Endothelial cell of umbilical vein (primary cell): ENCODE measurements at regions not wholly inside any gene's neighbourhood (a gene's known extent, or its start where the extent isn't known, plus 50 kb on each side); places are given as distances from the start of the nearest gene placed in this dataset.

ENCODE experiments used
- BruUV-seq: library from RNA; stranded (reverse); fragments of 400-500 nt; replicated peaks from 2 replicates; lab custom pipeline; 2021; lab: Mats Ljungman, UMichigan
- CTCF ChIA-PET: fragments of 300-600, 350-600 bp; sonication (Branson Sonifier 250); formaldehyde crosslinking; loops from one replicate; lab custom pipeline; 2021; ENCODE audit warnings: antibody characterized with exemption, inconsistent platforms; lab: Charles Lee
- POLR2A ChIA-PET: fragments of 300-600, 350-600 bp; sonication (Branson Sonifier 250); formaldehyde crosslinking; loops from one replicate; lab custom pipeline; 2021; ENCODE audit warnings: antibody characterized with exemption, inconsistent platforms; lab: Charles Lee
- DNase-seq: peaks from one replicate; pipeline ENCODE4 v3.0.0-alpha.2; 2011; ENCODE audit warnings: low read depth, low spot score
- FAIRE-seq: peaks from 2 replicates; lab custom pipeline; 2011; peaks lifted over from hg19 to GRCh38; lab: Jason Lieb, UNC
- H2AFZ ChIP-seq: 2 replicates; pipeline ENCODE4 v1.6.0; 2012; ENCODE audit warnings: low read depth, low read length, control low read depth, inconsistent platforms
- H3K27ac ChIP-seq: 2 replicates; pipeline ENCODE4 v1.5.1; 2011; ENCODE audit warnings: low read depth, mild to moderate bottlenecking, control low read depth, low read length, moderate library complexity; ENCODE audit not compliant: insufficient read depth
- H3K27me3 ChIP-seq, 2 experiments: 2 replicates each; pipeline versions ENCODE4 v1.6.0 to v1.6.1; 2011; ENCODE audit warnings: low read length in 2 of 2, mixed read lengths in 1 of 2; ENCODE audit not compliant: control insufficient read depth in 2 of 2, insufficient read depth in 2 of 2
- H3K36me3 ChIP-seq, 2 experiments: 2 replicates in 1 of 2; 3 replicates in 1 of 2; pipeline ENCODE4 v1.5.1; 2011; ENCODE audit warnings: low read length in 2 of 2, mild to moderate bottlenecking in 1 of 2, moderate library complexity in 1 of 2; ENCODE audit not compliant: control insufficient read depth in 2 of 2, insufficient read depth in 2 of 2; ENCODE audit errors: extremely low read depth in 1 of 2
- H3K4me1 ChIP-seq: 3 replicates; pipeline ENCODE4 v1.5.1; 2011; ENCODE audit warnings: mild to moderate bottlenecking, low read length; ENCODE audit not compliant: control insufficient read depth, insufficient read depth; ENCODE audit errors: extremely low read depth
- H3K4me2 ChIP-seq: 2 replicates; pipeline ENCODE4 v1.6.1; 2011; ENCODE audit warnings: low read length, control low read depth, mixed read lengths; ENCODE audit not compliant: insufficient read depth
- H3K4me3 ChIP-seq, 3 experiments: fragments of 200-600 bp in 1 of 3; sonication (generic), shearing (Covaris generic) in 1 of 3; replicated peaks in 1 of 3; 2 replicates each; pipeline ENCODE4 v1.5.1; 2011 to 2016; ENCODE audit warnings: control low read depth in 3 of 3, low read length in 3 of 3, mild to moderate bottlenecking in 2 of 3, inconsistent platforms in 1 of 3, low read depth in 1 of 3, moderate library complexity in 1 of 3; ENCODE audit not compliant: insufficient read depth in 1 of 3
- H3K79me2 ChIP-seq: 2 replicates; pipeline ENCODE4 v1.6.0; 2012; ENCODE audit warnings: low read length, inconsistent platforms; ENCODE audit not compliant: control insufficient read depth, insufficient read depth
- H3K9ac ChIP-seq: replicated peaks from 2 replicates; pipeline ENCODE3; 2011; ENCODE audit warnings: low read length, control low read depth; ENCODE audit not compliant: insufficient read depth; ENCODE audit errors: extremely low read depth
- H3K9me1 ChIP-seq: replicated peaks from 3 replicates; pipeline ENCODE4 v1.6.0; 2011; ENCODE audit warnings: mild to moderate bottlenecking, low read length; ENCODE audit not compliant: control insufficient read depth, insufficient read depth; ENCODE audit errors: extremely low read depth
- H3K9me3 ChIP-seq: replicated peaks from 2 replicates; pipeline ENCODE4 v1.5.1; 2012; ENCODE audit warnings: low read length, inconsistent platforms; ENCODE audit not compliant: control insufficient read depth, insufficient read depth
- H4K20me1 ChIP-seq: replicated peaks from 2 replicates; pipeline ENCODE3; 2011; ENCODE audit warnings: mild to moderate bottlenecking, low read length; ENCODE audit not compliant: control insufficient read depth, insufficient read depth; ENCODE audit errors: extremely low read depth
- CTCF ChIP-seq, 2 donors: IDR thresholded peaks; 1 replicate in 1 of 2; 2 replicates in 1 of 2; pipeline ENCODE4 v1.5.1; 2011; ENCODE audit warnings: low read length in 2 of 2, mild to moderate bottlenecking in 2 of 2, moderate library complexity in 2 of 2, control low read depth in 1 of 2, inconsistent platforms in 1 of 2, low read depth in 1 of 2; ENCODE audit not compliant: insufficient read depth in 1 of 2; ENCODE audit errors: extremely low read depth in 1 of 2
- EZH2 ChIP-seq: IDR thresholded peaks from 2 replicates; pipeline ENCODE4 v1.6.1; 2012; ENCODE audit warnings: borderline replicate concordance, low read depth, mild to moderate bottlenecking, moderate library complexity, low read length, inconsistent platforms; ENCODE audit not compliant: severe bottlenecking
- FOS ChIP-seq: IDR thresholded peaks from 2 replicates; pipeline ENCODE4 v1.6.1; 2011; ENCODE audit warnings: mild to moderate bottlenecking, low read length, moderate library complexity, borderline replicate concordance; ENCODE audit not compliant: insufficient read depth
- GATA2 ChIP-seq: IDR thresholded peaks from 2 replicates; pipeline ENCODE4 v1.7.0; 2011; ENCODE audit warnings: low read depth, mild to moderate bottlenecking, moderate library complexity, mixed read lengths, low read length; ENCODE audit not compliant: insufficient read length, insufficient read depth
- JUN ChIP-seq: IDR thresholded peaks from 2 replicates; pipeline ENCODE4 v1.6.1; 2011; ENCODE audit warnings: borderline replicate concordance, low read depth; ENCODE audit not compliant: insufficient read length, insufficient read depth
- MYC ChIP-seq: IDR thresholded peaks from one replicate; pipeline ENCODE4 v1.6.1; 2011; ENCODE audit warnings: mild to moderate bottlenecking, low read depth, low read length
- POLR2A ChIP-seq: IDR thresholded peaks from 2 replicates; pipeline ENCODE4 v1.6.1; 2012; ENCODE audit warnings: low read depth, mild to moderate bottlenecking, control low read depth, low read length
- POLR2AphosphoS5 ChIP-seq: IDR thresholded peaks from 2 replicates; pipeline ENCODE4 v1.6.1; 2012; ENCODE audit warnings: low read depth, mild to moderate bottlenecking, control low read depth, low read length, moderate library complexity; ENCODE audit not compliant: insufficient read depth
- dilution Hi-C: fragments of 300-500 bp; cut with MboI; formaldehyde crosslinking; loops from one replicate; pipeline ENCODE4 v1.15.0; 2019; ENCODE audit warnings: low sequenced_read_pairs; ENCODE audit not compliant: extremely low pct_ligation_motif_present
- intact Hi-C: fragments of 100-400 bp; cut with micrococcal nuclease; formaldehyde crosslinking; loops from one replicate; pipeline ENCODE4 v1.10.0; 2022
- TF ChIP-seq, protein P1 (sequence below): IDR thresholded peaks from 2 replicates; pipeline ENCODE4 v1.6.1; 2011; ENCODE audit not compliant: insufficient read depth, insufficient read length

DNA sequence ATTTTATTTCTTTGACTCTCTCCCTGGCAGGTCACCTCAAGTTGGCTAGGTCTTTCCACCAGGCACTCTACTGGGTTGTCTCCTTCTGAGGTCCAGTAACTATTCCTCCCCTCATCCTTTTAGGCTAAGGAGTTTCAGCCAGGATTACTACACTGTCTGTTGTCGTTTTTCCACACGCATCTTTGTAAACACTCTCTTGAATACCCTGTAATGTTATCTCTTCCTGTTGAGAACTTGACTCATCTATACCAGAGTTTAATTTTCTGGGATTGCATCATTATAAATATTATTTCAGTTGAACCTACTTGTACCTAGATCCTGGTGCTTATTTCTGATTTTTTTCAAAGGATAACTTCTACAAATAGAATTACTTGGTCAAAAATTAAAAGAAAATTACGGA lies 138.3 kb downstream of the SQOR start:
- CTCF ChIA-PET, result no interaction called here
- intact Hi-C loops, result no loop called here
- TF ChIP-seq POLR2A (no peak), JUN (no peak), CTCF (IDR thresholded peaks at IDR 0.05; ENCODE audit: extremely low read depth in 1 of 2, insufficient read depth in 1 of 2, low read depth in 1 of 2, low read length in 2 of 2) (no peak), MYC (no peak)
- TF ChIP-seq, protein P1, sequence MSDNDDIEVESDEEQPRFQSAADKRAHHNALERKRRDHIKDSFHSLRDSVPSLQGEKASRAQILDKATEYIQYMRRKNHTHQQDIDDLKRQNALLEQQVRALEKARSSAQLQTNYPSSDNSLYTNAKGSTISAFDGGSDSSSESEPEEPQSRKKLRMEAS, result no peak

DNA sequence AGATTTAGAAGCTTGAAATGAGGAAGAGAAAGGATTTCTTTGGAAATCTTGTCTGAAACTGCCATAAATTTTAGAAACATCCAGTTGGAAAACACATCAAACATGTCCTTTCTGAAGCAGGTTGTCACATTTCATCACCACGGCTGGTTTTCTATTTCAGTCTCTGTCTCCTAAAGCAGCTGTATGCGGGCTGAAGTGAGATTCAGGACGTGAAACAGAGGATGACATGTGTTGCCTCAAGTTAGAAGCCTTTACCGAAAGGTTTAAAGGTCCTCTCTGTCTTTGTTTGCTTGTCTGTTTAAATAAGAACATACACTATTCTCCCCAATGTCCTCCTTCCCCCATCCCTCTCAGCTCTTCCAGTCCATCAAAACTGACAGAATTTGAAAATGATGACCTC lies 141.9 kb downstream of the SQOR start:
- dilution Hi-C loops, result no loop called here
- ChIA-PET POLR2A (no interaction called here), CTCF (interaction anchor here (1.1 to 1.4 kb wide), 3 partner anchors 13 to 19 kb away, joined by 3 to 4 read pairs (median 3); no protein-coding TSS in a partner anchor)
- Histone ChIP-seq H3K27ac (no peak overlapping the region), H3K4me1 (no peaks in the 10 kb centered on the region), H3K9me1 (no peaks in the 10 kb centered on the region), H3K36me3 (no peaks in the 10 kb centered on the region), H2AFZ (no peak overlapping the region), H3K27me3 (peaks cover 0 to 3% of the 10 kb centered on the region in 2 experiments), H3K9me3 (no peaks in the 10 kb centered on the region), H3K9ac (no peak overlapping the region), H3K4me2 (no peak overlapping the region), H3K4me3 (no peak overlapping the region), H4K20me1 (no peaks in the 10 kb centered on the region), H3K79me2 (no peaks in the 10 kb centered on the region)
- intact Hi-C loops, result no loop called here
- FAIRE-seq (no peak), DNase-seq (no peak)
- BruUV-seq, result no TSS peak
- TF ChIP-seq GATA2, result no peak
- no peak for TF ChIP-seq POLR2A
- TF ChIP-seq, protein P1, result no peak
- TF ChIP-seq POLR2AphosphoS5, result no peak
- no peak for TF ChIP-seq CTCF (IDR thresholded peaks at IDR 0.05; ENCODE audit: extremely low read depth in 1 of 2, insufficient read depth in 1 of 2, low read depth in 1 of 2, low read length in 2 of 2)
- TF ChIP-seq FOS, result no peak
- TF ChIP-seq MYC, result no peak
- TF ChIP-seq JUN, result no peak
- TF ChIP-seq EZH2, result no peak

More for the DNA sequence above, 138.3 kb downstream of the SQOR start:
- DNase-seq (no peak), FAIRE-seq (no peak)
- H3K27me3 ChIP-seq, result peaks cover 0 to 1% of the 10 kb centered on the region in 2 experiments
- BruUV-seq, result no TSS peak
- H3K36me3 ChIP-seq, result no peaks in the 10 kb centered on the region
- no peaks in the 10 kb centered on the region for H3K79me2 ChIP-seq
- no peaks in the 10 kb centered on the region for H4K20me1 ChIP-seq
- H3K4me1 ChIP-seq, result no peaks in the 10 kb centered on the region
- POLR2A ChIA-PET, result no interaction called here
- H3K4me2 ChIP-seq, result no peak overlapping the region
- no peak overlapping the region for H3K4me3 ChIP-seq
- H3K9ac ChIP-seq, result no peak overlapping the region
- H3K9me1 ChIP-seq, result no peaks in the 10 kb centered on the region
- H3K9me3 ChIP-seq, result no peaks in the 10 kb centered on the region
- H2AFZ ChIP-seq, result no peak overlapping the region
- dilution Hi-C loops, result no loop called here
- no peak overlapping the region for H3K27ac ChIP-seq
